GM21367 (cell line): ENCODE measurements at regions not wholly inside any gene's neighbourhood (a gene's known extent, or its start where the extent isn't known, plus 50 kb on each side); places are given as distances from the start of the nearest gene placed in this dataset.

Source experiments
- ATAC-seq: cut with Tn5 transposase; IDR thresholded peaks from one replicate; pipeline ENCODE4 v1.9.1; 2021; ENCODE audit not compliant: unreplicated experiment

DNA sequence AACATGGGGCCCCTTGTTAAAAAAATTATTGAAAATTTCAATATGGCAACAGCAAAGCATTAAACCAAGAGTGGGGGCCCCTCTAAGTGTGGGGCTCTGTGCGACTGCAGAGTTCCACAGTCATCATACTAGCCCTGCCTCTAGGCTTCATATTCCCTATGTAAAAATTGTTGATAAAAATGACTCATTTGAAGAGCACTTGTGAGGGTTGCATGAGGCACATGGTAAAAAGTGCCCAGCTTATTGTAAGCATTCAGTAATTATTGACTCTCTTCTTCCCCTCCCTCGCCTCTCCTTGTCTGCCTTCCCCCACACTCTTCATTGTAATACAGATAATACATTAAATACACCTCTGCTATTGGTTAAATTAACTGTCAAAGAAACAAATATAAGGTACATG lies 86.7 kb upstream of the PTBP2 start:
- no peak for ATAC-seq

DNA sequence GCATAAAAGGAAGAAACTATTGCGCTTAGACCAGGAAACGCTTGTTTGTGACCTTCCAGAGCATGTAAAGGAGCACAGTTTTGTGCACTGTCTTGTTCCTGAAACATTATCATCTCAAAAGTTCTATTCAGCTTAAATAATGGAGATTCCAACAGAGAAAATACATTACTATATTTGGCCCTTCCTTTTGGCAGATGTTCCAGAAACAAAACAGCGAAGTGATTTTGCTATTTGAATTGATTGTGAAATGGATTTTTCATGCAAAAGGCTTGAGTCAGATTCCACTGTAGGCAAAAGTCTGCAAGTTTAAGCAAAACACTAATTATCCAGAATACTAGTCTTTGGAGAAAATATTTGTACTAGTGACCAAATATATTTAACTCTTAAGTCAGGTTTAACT lies 80.3 kb upstream of the PTBP2 start:
- no peak for ATAC-seq

DNA sequence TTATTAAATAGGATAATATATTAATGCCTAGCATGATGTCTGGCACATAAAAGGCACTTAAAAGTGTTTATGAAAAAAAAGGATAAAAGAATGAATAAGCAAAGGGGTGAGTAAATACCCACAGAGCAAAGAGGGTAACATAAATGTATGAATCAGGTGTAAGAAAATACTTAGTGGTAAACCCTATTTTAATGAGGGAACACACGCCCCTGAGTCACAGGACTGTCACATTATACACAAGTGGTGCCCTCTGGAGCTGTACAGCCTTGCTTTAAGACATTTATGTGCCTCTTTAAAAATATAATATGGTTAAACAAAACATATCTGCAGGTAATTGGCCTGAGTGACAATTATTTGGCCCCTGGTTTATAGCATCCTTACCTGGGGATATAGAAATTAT lies 78.1 kb upstream of the PTBP2 start:
- no peak for ATAC-seq

DNA sequence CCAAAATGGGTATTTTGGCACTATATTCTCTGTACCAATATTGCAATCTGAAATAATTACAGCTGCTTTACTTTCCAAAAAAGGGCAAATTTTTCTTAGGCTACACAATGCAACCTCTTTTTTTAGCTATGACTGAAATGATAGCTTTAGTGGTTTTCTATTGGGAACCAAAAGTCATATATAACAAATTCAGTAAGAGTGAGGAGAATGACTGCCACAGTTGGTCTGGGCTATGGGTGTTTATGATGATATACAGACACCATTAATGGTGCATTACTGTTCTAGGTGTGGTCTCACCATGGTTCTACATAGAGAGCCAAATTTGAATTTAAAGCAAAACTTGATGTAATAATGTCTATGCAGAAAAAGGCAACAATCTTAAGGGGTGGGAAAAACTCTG lies 72.3 kb upstream of the PTBP2 start:
- no peak for ATAC-seq

DNA sequence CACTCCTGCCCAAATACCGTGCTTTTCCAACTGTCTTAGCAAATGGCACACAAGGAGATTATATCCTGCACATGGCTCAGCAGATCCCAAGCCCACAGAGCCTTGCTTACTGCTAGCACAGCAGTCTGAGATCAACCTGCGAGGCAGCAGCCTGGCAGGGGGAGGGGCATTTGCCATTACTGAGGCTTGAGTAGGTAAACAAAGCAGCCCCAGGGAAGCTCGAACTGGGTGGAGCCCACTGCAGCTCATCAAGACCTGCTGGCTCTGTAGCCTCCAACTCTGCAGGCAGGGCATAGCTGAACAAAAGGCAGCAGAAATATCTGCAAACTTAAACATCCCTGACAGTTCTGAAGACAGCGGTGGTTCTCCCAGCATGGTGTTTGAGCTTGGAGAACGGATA lies 70.1 kb upstream of the PTBP2 start:
- no peak for ATAC-seq

DNA sequence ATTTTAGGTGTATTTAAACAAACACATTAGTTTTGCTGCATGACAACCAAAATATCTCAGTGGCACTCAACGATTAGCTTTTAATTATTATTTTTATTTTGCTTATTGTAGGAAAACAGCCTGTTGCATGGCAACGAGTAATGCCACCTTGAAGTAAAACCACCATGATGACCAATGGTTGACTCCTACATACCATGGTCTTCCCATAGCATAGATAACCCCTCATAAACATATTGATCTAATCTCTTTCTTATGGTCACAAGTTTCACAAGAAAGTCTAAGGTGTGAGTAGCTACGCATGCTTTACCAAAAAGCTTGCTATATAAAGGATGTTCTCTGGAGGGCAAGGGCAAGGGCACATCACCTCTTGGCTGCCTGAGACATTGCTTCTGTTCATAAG lies 61.5 kb upstream of the PTBP2 start:
- no peak for ATAC-seq

DNA sequence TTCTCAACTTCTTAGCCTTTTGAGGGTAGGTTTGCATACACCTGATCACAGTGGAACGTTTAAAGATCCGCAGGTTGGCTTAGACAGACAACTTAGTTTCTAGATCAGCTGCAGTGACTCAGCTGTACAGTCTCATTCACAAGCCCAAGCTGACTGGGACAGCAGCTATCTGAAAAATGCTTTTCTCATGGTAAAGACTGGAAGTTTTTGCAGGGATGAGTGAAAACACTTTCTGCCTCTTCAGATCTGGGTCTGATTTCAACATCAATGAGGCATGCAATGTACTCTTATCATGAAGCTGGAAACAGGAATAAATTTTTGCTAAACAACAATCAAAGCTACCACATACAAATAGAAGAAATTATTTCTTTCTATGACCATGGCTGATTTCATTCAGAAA lies 61.1 kb upstream of the PTBP2 start:
- ATAC-seq: no peak
